Ovary (tissue), 7 donors: ENCODE measurements at regions not wholly inside any gene's neighbourhood (a gene's known extent, or its start where the extent isn't known, plus 50 kb on each side); places are given as distances from the start of the nearest gene placed in this dataset.

Experiments used
- DNase-seq, 5 donors: peaks; one replicate each; pipeline ENCODE4 v3.0.0-alpha.2; 2019 to 2020
- H3K27ac ChIP-seq, 2 donors: fragments of 200-600 bp; one replicate each; pipeline versions ENCODE4 v1.5.1 to v1.8.0; 2019 to 2022
- H3K27me3 ChIP-seq: fragments of 200-600 bp; one replicate; pipeline ENCODE4 v1.8.0; 2022
- H3K36me3 ChIP-seq: fragments of 200-600 bp; sonication (generic); one replicate; pipeline ENCODE4 v1.5.1; 2019
- H3K4me1 ChIP-seq: one replicate; pipeline ENCODE4 v1.8.1; 2013; ENCODE audit warnings: mild to moderate bottlenecking, moderate library complexity; ENCODE audit not compliant: insufficient read depth
- H3K4me3 ChIP-seq: fragments of 200-600 bp; sonication (generic); one replicate; pipeline ENCODE4 v1.5.1; 2017
- H3K9me3 ChIP-seq, 2 donors: fragments of 200-600 bp in 1 of 2; sonication (generic) in 1 of 2; one replicate each; pipeline versions ENCODE4 v1.5.1 to v1.8.1; 2013 to 2019; ENCODE audit warnings: mild to moderate bottlenecking in 1 of 2, moderate library complexity in 1 of 2
- CTCF ChIP-seq, 3 donors: fragments of 450-650 bp in 2 of 3; fragments of 200-600 bp in 1 of 3; IDR thresholded peaks; one replicate each; pipeline versions ENCODE4 v1.5.1 to v1.8.0; 2016 to 2022; ENCODE audit warnings: antibody characterized with exemption in 3 of 3, mild to moderate bottlenecking in 1 of 3
- EP300 ChIP-seq: sonication (generic); formaldehyde crosslinking; IDR thresholded peaks from one replicate; pipeline ENCODE4 v1.6.1; 2017; ENCODE audit warnings: antibody characterized with exemption
- POLR2A ChIP-seq: fragments of 450-650 bp; IDR thresholded peaks from one replicate; pipeline ENCODE4 v1.6.1; 2017; ENCODE audit warnings: antibody characterized with exemption, mild to moderate bottlenecking, moderate library complexity
- WGBS, 3 donors: extraction: QIAGEN DNeasy Blood & Tissue Kit in 1 of 3; methylation state at CpG; one replicate each; pipeline versions ENCODE4 v1.1.5 to v1.1.7; 2013 to 2017; 5-methylcytosine and 5-hydroxymethylcytosine counted together
- intact Hi-C, 4 donors: fragments of 100-400 bp; cut with DNase I; formaldehyde crosslinking; loops; one replicate each; pipeline versions ENCODE4 v1.11.0 to v1.15.1; 2022 to 2023
- donor health status: DM: no; HTN: no; CAD: no; lungs with moderate emphysema.
- donor health status: DM: no; HTN: no; CAD: no.
- donor health status: Bipolar disorder and iron deficiency.
- donor health status: DM: no; HTN: no; CAD: no.
- donor health status: DM: yes; HTN: yes; CAD: no.

GRCh38 chr11:93952082-93952780 is 68.9 kb upstream of the HEPHL1 start:
- no peak overlapping the region for H3K4me3 ChIP-seq
- intact Hi-C loops, result no loop called here
- H3K27me3 ChIP-seq, result no peaks in the 10 kb centered on the region
- TF ChIP-seq CTCF (IDR thresholded peaks at IDR 0.05), result no peak
- no peak for TF ChIP-seq EP300
- no peak for TF ChIP-seq POLR2A
- no peak for DNase-seq
- no peaks in the 10 kb centered on the region for H3K36me3 ChIP-seq
- H3K4me1 ChIP-seq, result no peaks in the 10 kb centered on the region
- no peak overlapping the region for H3K27ac ChIP-seq
- H3K9me3 ChIP-seq, result no peaks in the 10 kb centered on the region
- WGBS, 3 donors, result 61 to 79% (median 71%) methylated on average over 6 of the region's 6 CpGs

GRCh38 chr11:93957397-93957952 is 63.7 kb upstream of the HEPHL1 start:
- H3K27me3 ChIP-seq, result no peaks in the 10 kb centered on the region
- H3K27ac ChIP-seq, result no peak overlapping the region
- H3K9me3 ChIP-seq, result no peaks in the 10 kb centered on the region
- WGBS, 3 donors, result 57 to 70% (median 60%) methylated on average over 5 of the region's 5 CpGs
- no peak for DNase-seq
- no peak overlapping the region for H3K4me3 ChIP-seq
- no peaks in the 10 kb centered on the region for H3K36me3 ChIP-seq
- intact Hi-C loops, result no loop called here
- H3K4me1 ChIP-seq, result no peaks in the 10 kb centered on the region
- TF ChIP-seq EP300 (no peak), CTCF (IDR thresholded peaks at IDR 0.05) (no peak), POLR2A (no peak)

- TF ChIP-seq POLR2A, result no peak
- TF ChIP-seq CTCF (IDR thresholded peaks at IDR 0.05), result no peak
- TF ChIP-seq EP300, result no peak
- no peaks in the 10 kb centered on the region for H3K9me3 ChIP-seq
- WGBS, 3 donors, result 71 to 79% (median 79%) methylated on average over 3 of the region's 3 CpGs
- DNase-seq, result no peak
- no peaks in the 10 kb centered on the region for H3K36me3 ChIP-seq
- no peaks in the 10 kb centered on the region for H3K27me3 ChIP-seq
- H3K4me3 ChIP-seq, result no peak overlapping the region
- intact Hi-C loops, result no loop called here
- no peak overlapping the region for H3K27ac ChIP-seq
- no peaks in the 10 kb centered on the region for H3K4me1 ChIP-seq
Measured at GRCh38 chr11:93958991-93959390, 62.2 kb upstream of the HEPHL1 start.

- no peak for TF ChIP-seq CTCF (IDR thresholded peaks at IDR 0.05)
- Histone ChIP-seq H3K4me1 (no peaks in the 10 kb centered on the region), H3K27me3 (no peaks in the 10 kb centered on the region), H3K36me3 (no peaks in the 10 kb centered on the region), H3K9me3 (no peaks in the 10 kb centered on the region), H3K4me3 (no peak overlapping the region), H3K27ac (no peak overlapping the region)
- intact Hi-C loops, result no loop called here
- 65 to 67% (median 65%) methylated on average over 5 of the region's 5 CpGs for WGBS, 3 donors
- DNase-seq, result no peak
Measured at GRCh38 chr11:93959663-93960062, 61.5 kb upstream of the HEPHL1 start.
